IMR-90 (cell line): ENCODE measurements at regions not wholly inside any gene's neighbourhood (a gene's known extent, or its start where the extent isn't known, plus 50 kb on each side); places are given as distances from the start of the nearest gene placed in this dataset.

Source experiments
- ATAC-seq: fragments of 200-7000 bp; cut with Tn5 transposase; 2 replicates; pipeline ENCODE4 v1.9.1; 2020; ENCODE audit warnings: low read depth, mild to moderate bottlenecking, moderate library complexity
- BruUV-seq: library from RNA; stranded (reverse); fragments of 400-500 nt; replicated peaks from 2 replicates; lab custom pipeline; 2021; lab: Mats Ljungman, UMichigan
- CTCF ChIA-PET: fragments of 300-600 bp; formaldehyde crosslinking; extraction: SDS; loops from one replicate; lab custom pipeline; 2021; ENCODE audit warnings: antibody characterized with exemption; lab: Yijun Ruan, JAX
- POLR2A ChIA-PET: fragments of 300-600 bp; sonication (Branson Sonifier 250); formaldehyde crosslinking; loops from one replicate; lab custom pipeline; 2022; ENCODE audit warnings: antibody characterized with exemption; ENCODE audit not compliant: unreplicated experiment; lab: Charles Lee
- DNase-seq: peaks from one replicate; pipeline ENCODE4 v3.0.0; 2013
- H2AFZ ChIP-seq: replicated peaks from 2 replicates; pipeline ENCODE3; 2013; ENCODE audit warnings: low read length, mild to moderate bottlenecking; ENCODE audit not compliant: poor library complexity
- H2AK5ac ChIP-seq: 2 replicates; pipeline ENCODE4 v1.6.1; 2013; ENCODE audit warnings: low read depth, low read length, inconsistent platforms
- H2AK9ac ChIP-seq: replicated peaks from 2 replicates; pipeline ENCODE3; 2013; ENCODE audit warnings: mild to moderate bottlenecking, low read depth, low read length, moderate library complexity; ENCODE audit not compliant: poor library complexity
- H2BK120ac ChIP-seq: 2 replicates; pipeline ENCODE4 v1.6.1; 2013; ENCODE audit warnings: low read depth, low read length, inconsistent platforms
- H2BK15ac ChIP-seq: 3 replicates; pipeline ENCODE4 v1.6.1; 2013; ENCODE audit warnings: low read depth, low read length, inconsistent platforms
- H2BK20ac ChIP-seq: 2 replicates; pipeline ENCODE4 v1.6.1; 2013; ENCODE audit warnings: low read depth, mild to moderate bottlenecking, inconsistent platforms, low read length, moderate library complexity
- H2BK5ac ChIP-seq: 2 replicates; pipeline ENCODE4 v1.6.1; 2013; ENCODE audit warnings: mild to moderate bottlenecking, low read depth, low read length, inconsistent platforms; ENCODE audit not compliant: poor library complexity, severe bottlenecking
- H3K14ac ChIP-seq: replicated peaks from 2 replicates; pipeline ENCODE4 v1.6.1; 2013; ENCODE audit warnings: low read depth, low read length, inconsistent platforms
- H3K18ac ChIP-seq: 2 replicates; pipeline ENCODE4 v1.6.1; 2013; ENCODE audit warnings: low read depth, low read length, control low read depth
- H3K23ac ChIP-seq: 2 replicates; pipeline ENCODE4 v1.6.1; 2013; ENCODE audit warnings: low read depth, low read length, inconsistent platforms
- H3K27ac ChIP-seq: 2 replicates; pipeline ENCODE4 v1.5.1; 2013; ENCODE audit warnings: mild to moderate bottlenecking, control low read depth, low read length; ENCODE audit not compliant: insufficient read depth
- H3K27me3 ChIP-seq: 2 replicates; pipeline ENCODE4 v1.6.1; 2013; ENCODE audit warnings: low read length; ENCODE audit not compliant: control insufficient read depth, insufficient read depth
- H3K36me3 ChIP-seq: 2 replicates; pipeline ENCODE4 v1.6.1; 2013; ENCODE audit warnings: low read length, mixed read lengths; ENCODE audit not compliant: control insufficient read depth, insufficient read depth
- H3K4ac ChIP-seq: 2 replicates; pipeline ENCODE4 v1.6.1; 2013; ENCODE audit warnings: low read depth, low read length, inconsistent platforms
- H3K4me1 ChIP-seq: 2 replicates; pipeline ENCODE4 v1.6.1; 2013; ENCODE audit warnings: low read length, mixed read lengths; ENCODE audit not compliant: control insufficient read depth, insufficient read depth
- H3K4me2 ChIP-seq: 2 replicates; pipeline ENCODE4 v1.6.1; 2013; ENCODE audit warnings: low read depth, mild to moderate bottlenecking, control low read depth, low read length, moderate library complexity
- H3K4me3 ChIP-seq: 2 replicates; pipeline ENCODE4 v1.5.1; 2013; ENCODE audit warnings: low read depth, mild to moderate bottlenecking, control low read depth, low read length, moderate library complexity; ENCODE audit not compliant: insufficient read depth
- H3K56ac ChIP-seq: 2 replicates; pipeline ENCODE4 v1.6.1; 2013; ENCODE audit warnings: low read length, inconsistent platforms; ENCODE audit not compliant: insufficient read depth; ENCODE audit errors: extremely low read depth
- H3K79me1 ChIP-seq, 2 experiments: 2 replicates each; pipeline ENCODE4 v1.6.1; 2013; ENCODE audit warnings: low read length in 2 of 2, inconsistent platforms in 1 of 2, low read depth in 1 of 2
- H3K9ac ChIP-seq: 2 replicates; pipeline ENCODE4 v1.6.1; 2013; ENCODE audit warnings: low read depth, low read length, control low read depth
- H3K9me1 ChIP-seq: 2 replicates; pipeline ENCODE4 v1.6.1; 2013; ENCODE audit warnings: low read length, inconsistent platforms; ENCODE audit not compliant: insufficient read depth
- H3K9me3 ChIP-seq: 2 replicates; pipeline ENCODE4 v1.6.1; 2013; ENCODE audit warnings: low read length; ENCODE audit not compliant: control insufficient read depth, insufficient read depth
- H4K20me1 ChIP-seq: 2 replicates; pipeline ENCODE4 v1.6.1; 2013; ENCODE audit warnings: low read length, inconsistent platforms; ENCODE audit not compliant: insufficient read depth
- H4K5ac ChIP-seq: 2 replicates; pipeline ENCODE4 v1.6.1; 2013; ENCODE audit warnings: mild to moderate bottlenecking, low read depth, low read length, control low read depth
- H4K8ac ChIP-seq, 2 experiments: 2 replicates each; pipeline ENCODE4 v1.6.1; 2013; ENCODE audit warnings: low read depth in 2 of 2, low read length in 2 of 2, control low read depth in 1 of 2, inconsistent platforms in 1 of 2
- H4K91ac ChIP-seq: 2 replicates; pipeline ENCODE4 v1.6.1; 2013; ENCODE audit warnings: low read depth, low read length, inconsistent platforms; ENCODE audit not compliant: insufficient read depth
- CEBPB ChIP-seq: IDR thresholded peaks from 2 replicates; pipeline ENCODE4 v1.6.1; 2012; ENCODE audit warnings: low read depth, low read length, improper control_type of control experiment
- CHD1 ChIP-seq: IDR thresholded peaks from 2 replicates; pipeline ENCODE4 v1.6.1; 2012; ENCODE audit warnings: low read depth, low read length, improper control_type of control experiment
- CTCF ChIP-seq: conservative IDR thresholded peaks from 2 replicates; pipeline ENCODE4 v1.5.1; 2012; ENCODE audit warnings: mild to moderate bottlenecking, low read depth, low read length, improper control_type of control experiment
- ELK1 ChIP-seq: fragments of 150-350 bp; IDR thresholded peaks from 2 replicates; pipeline ENCODE4 v1.6.1; 2016; ENCODE audit warnings: low read depth, mild to moderate bottlenecking, low read length, moderate library complexity, borderline replicate concordance
- FOS ChIP-seq: fragments of 150-350 bp; IDR thresholded peaks from 2 replicates; pipeline ENCODE4 v1.6.1; 2016; ENCODE audit warnings: low read depth, low read length
- MAFK ChIP-seq: IDR thresholded peaks from 2 replicates; pipeline ENCODE4 v1.6.1; 2012; ENCODE audit warnings: low read depth, low read length, improper control_type of control experiment
- MXI1 ChIP-seq: IDR thresholded peaks from 2 replicates; pipeline ENCODE4 v1.6.1; 2012; ENCODE audit warnings: low read depth, mild to moderate bottlenecking, low read length, moderate library complexity, borderline replicate concordance
- NFE2L2 ChIP-seq: fragments of 150-350 bp; IDR thresholded peaks from 2 replicates; pipeline ENCODE4 v1.6.1; 2016; ENCODE audit warnings: low read depth, mild to moderate bottlenecking, low read length
- POLR2A ChIP-seq: IDR thresholded peaks from 2 replicates; pipeline ENCODE4 v1.6.1; 2012; ENCODE audit warnings: mild to moderate bottlenecking, low read depth, low read length
- RAD21 ChIP-seq: IDR thresholded peaks from 2 replicates; pipeline ENCODE4 v1.6.1; 2012; ENCODE audit warnings: low read length, improper control_type of control experiment
- RCOR1 ChIP-seq: IDR thresholded peaks from 2 replicates; pipeline ENCODE4 v1.6.1; 2012; ENCODE audit warnings: mild to moderate bottlenecking, low read length, improper control_type of control experiment; ENCODE audit not compliant: insufficient replicate concordance
- RFX5 ChIP-seq: IDR thresholded peaks from 2 replicates; pipeline ENCODE4 v1.8.0; 2012; ENCODE audit warnings: low read depth, mild to moderate bottlenecking, low read length, moderate library complexity
- SMC3 ChIP-seq: fragments of 150-350 bp; IDR thresholded peaks from 2 replicates; pipeline ENCODE4 v1.6.1; 2016; ENCODE audit warnings: low read depth, mild to moderate bottlenecking, antibody characterized with exemption, low read length, moderate library complexity
- USF2 ChIP-seq: fragments of 150-350 bp; IDR thresholded peaks from 2 replicates; pipeline ENCODE4 v1.6.1; 2017; ENCODE audit warnings: mild to moderate bottlenecking, antibody characterized with exemption, low read length, low read depth
- dilution Hi-C: fragments of 300-500 bp; cut with HindIII; formaldehyde crosslinking; loops from one replicate; pipeline ENCODE4 v1.14.3; 2018; ENCODE audit warnings: low sequenced_read_pairs; ENCODE audit not compliant: unreplicated experiment
- in situ Hi-C: fragments of 300-500 bp; cut with MboI; formaldehyde crosslinking; loops from 3 replicates; pipeline ENCODE4 v1.14.3; 2019; ENCODE audit warnings: low sequenced_read_pairs, inconsistent platforms, mixed read lengths
- intact Hi-C: fragments of 100-400 bp; cut with micrococcal nuclease; formaldehyde crosslinking; loops from 2 replicates; pipeline ENCODE4 v1.10.0; 2022

- ChIA-PET POLR2A (no interaction called here), CTCF (no interaction called here)
- Histone ChIP-seq H3K9me1 (no peaks in the 10 kb centered on the region), H3K14ac (no peak overlapping the region), H3K4me2 (no peak overlapping the region), H3K9me3 (no peaks in the 10 kb centered on the region), H4K8ac (no peak overlapping the region), H3K4me3 (no peak overlapping the region), H4K91ac (no peak overlapping the region), H3K56ac (no peak overlapping the region), H3K4me1 (no peaks in the 10 kb centered on the region; the same call in 1 of the 2 replicates), H3K36me3 (no peaks in the 10 kb centered on the region), H2BK120ac (no peak overlapping the region), H3K27me3 (no peaks in the 10 kb centered on the region), H3K4ac (no peak overlapping the region), H3K27ac (no peak overlapping the region), H3K9ac (no peak overlapping the region), H2AK5ac (no peak overlapping the region), H3K79me1 (no peaks in the 10 kb centered on the region), H2BK15ac (no peak overlapping the region), H3K18ac (no peak overlapping the region), H4K5ac (no peak overlapping the region), H3K23ac (no peak overlapping the region), H2AFZ (no peak overlapping the region), H2BK20ac (no peak overlapping the region), H2BK5ac (no peak overlapping the region), H4K20me1 (no peaks in the 10 kb centered on the region), H2AK9ac (no peak overlapping the region)
- no TSS peak for BruUV-seq
- in situ Hi-C loops (loop anchor here (25.0 kb wide), 1 partner anchor 663 kb away; the partner anchor contains the start of gene CDH11), intact Hi-C loops (no loop called here), dilution Hi-C loops (no loop called here)
- no peak for ATAC-seq
- DNase-seq = no peak
- TF ChIP-seq CEBPB (no peak), RAD21 (no peak), POLR2A (no peak), CTCF (no peak), FOS (no peak), MAFK (no peak), CHD1 (no peak), SMC3 (no peak), NFE2L2 (no peak), USF2 (no peak), MXI1 (no peak), RFX5 (no peak), ELK1 (no peak), RCOR1 (no peak)
Measured at GRCh38 chr16:64449506-64449905, 672.4 kb downstream of the CDH11 start.
